Activated CD4-positive, alpha-beta memory T cell treated with anti-CD3 and anti-CD28 coated beads, Interleukin-2, amount 10 ng/mL, durations not matched to agents 7 days and 5 days (primary cell): ENCODE measurements at regions not wholly inside any gene's neighbourhood (a gene's known extent, or its start where the extent isn't known, plus 50 kb on each side); places are given as distances from the start of the nearest gene placed in this dataset.
"Not testable (repeated sequence)": the region's sequence is repeated elsewhere in the genome, so short reads cannot be mapped to it uniquely, and the experiment has no call there.

ENCODE experiments used
- CTCF ChIA-PET: fragments of 350-600 bp; sonication (Branson Sonifier 250); formaldehyde crosslinking; loops from one replicate; lab custom pipeline; 2021; ENCODE audit warnings: antibody characterized with exemption, inconsistent platforms; lab: Charles Lee
- POLR2A ChIA-PET: fragments of 350-600 bp; sonication (Branson Sonifier 250); formaldehyde crosslinking; loops from one replicate; lab custom pipeline; 2021; ENCODE audit warnings: antibody characterized with exemption; lab: Charles Lee
- DNase-seq: peaks from one replicate; pipeline ENCODE4 v3.0.0-alpha.2; 2020
- H3K27ac Mint-ChIP-seq: one replicate; pipeline ENCODE4 v1.8.0; 2021; ENCODE audit warnings: mild to moderate bottlenecking, mixed read lengths
- H3K27me3 Mint-ChIP-seq: one replicate; pipeline ENCODE4 v1.8.0; 2021; ENCODE audit warnings: mixed read lengths
- H3K36me3 Mint-ChIP-seq: one replicate; pipeline ENCODE4 v1.8.0; 2021; ENCODE audit warnings: low read depth, mixed read lengths
- H3K4me1 Mint-ChIP-seq: one replicate; pipeline ENCODE4 v1.8.0; 2021; ENCODE audit warnings: mixed read lengths
- H3K4me3 Mint-ChIP-seq: one replicate; pipeline ENCODE4 v1.8.0; 2021; ENCODE audit warnings: mild to moderate bottlenecking, mixed read lengths
- H3K9me3 Mint-ChIP-seq: one replicate; pipeline ENCODE4 v1.8.0; 2021; ENCODE audit warnings: mixed read lengths

- Mint-ChIP-seq H3K27ac (no peak overlapping the region), H3K36me3 (no peaks in the 10 kb centered on the region), H3K27me3 (peaks cover 7% of the 10 kb centered on the region), H3K4me1 (no peaks in the 10 kb centered on the region), H3K9me3 (peaks cover 3% of the 10 kb centered on the region), H3K4me3 (no peak overlapping the region)
- CTCF ChIA-PET, result no interaction called here
- POLR2A ChIA-PET, result no interaction called here
- DNase-seq, result no peak
Measured at GRCh38 chr1:229710746-229711145, 84.7 kb downstream of the URB2 start.

- Mint-ChIP-seq H3K27me3 (peaks cover 7% of the 10 kb centered on the region), H3K9me3 (no peaks in the 10 kb centered on the region), H3K4me1 (no peaks in the 10 kb centered on the region), H3K4me3 (no peak overlapping the region), H3K27ac (no peak overlapping the region), H3K36me3 (no peaks in the 10 kb centered on the region)
- no peak for DNase-seq
- ChIA-PET CTCF (interaction anchor here (1.1 to 2.2 kb wide), 4 partner anchors 10 to 53 kb away, joined by 3 to 6 read pairs (median 4); no protein-coding TSS in a partner anchor), POLR2A (no interaction called here)
Measured at GRCh38 chr1:229714306-229714705, 88.3 kb downstream of the URB2 start.

- ChIA-PET POLR2A (no interaction called here), CTCF (interaction anchor here (1.1 to 2.2 kb wide), 4 partner anchors 10 to 54 kb away, joined by 3 to 6 read pairs (median 4); no protein-coding TSS in a partner anchor)
- Mint-ChIP-seq H3K4me1 (no peaks in the 10 kb centered on the region), H3K9me3 (no peaks in the 10 kb centered on the region), H3K36me3 (no peaks in the 10 kb centered on the region), H3K4me3 (no peak overlapping the region), H3K27ac (no peak overlapping the region), H3K27me3 (peaks cover 8% of the 10 kb centered on the region)
- peak; percentile 57 for DNase-seq
Measured at GRCh38 chr1:229714964-229715603, 89.0 kb downstream of the URB2 start.

GRCh38 chr1:229716069-229716468 is 90.0 kb downstream of the URB2 start:
- Mint-ChIP-seq H3K4me3 (no peak overlapping the region), H3K9me3 (no peaks in the 10 kb centered on the region), H3K4me1 (no peaks in the 10 kb centered on the region), H3K27ac (no peak overlapping the region), H3K27me3 (peaks cover 7% of the 10 kb centered on the region), H3K36me3 (no peaks in the 10 kb centered on the region)
- ChIA-PET POLR2A (no interaction called here), CTCF (interaction anchor here (0.9 to 2.2 kb wide), 5 partner anchors 14 to 596 kb away, joined by 3 to 6 read pairs (median 4); no protein-coding TSS in a partner anchor)
- no peak for DNase-seq

GRCh38 chr1:229716704-229717103 is 90.7 kb downstream of the URB2 start:
- ChIA-PET POLR2A (no interaction called here), CTCF (interaction anchor here (0.9 to 2.2 kb wide), 4 partner anchors 15 to 596 kb away, joined by 3 to 6 read pairs (median 4); no protein-coding TSS in a partner anchor)
- H3K9me3 Mint-ChIP-seq, result no peaks in the 10 kb centered on the region
- no peak for DNase-seq
- H3K4me3 Mint-ChIP-seq, result no peak overlapping the region
- H3K27me3 Mint-ChIP-seq, result peaks cover 10% of the 10 kb centered on the region
- H3K27ac Mint-ChIP-seq, result no peak overlapping the region
- H3K4me1 Mint-ChIP-seq, result no peaks in the 10 kb centered on the region
- H3K36me3 Mint-ChIP-seq, result no peaks in the 10 kb centered on the region

- no peaks in the 10 kb centered on the region for H3K4me1 Mint-ChIP-seq
- peaks cover 17% of the 10 kb centered on the region for H3K27me3 Mint-ChIP-seq
- no peak overlapping the region for H3K4me3 Mint-ChIP-seq
- ChIA-PET CTCF (interaction anchor here (1.2 to 1.4 kb wide), 2 partner anchors 391 to 590 kb away, joined by 3 to 4 read pairs; no protein-coding TSS in a partner anchor), POLR2A (no interaction called here)
- H3K27ac Mint-ChIP-seq, result no peak overlapping the region
- H3K36me3 Mint-ChIP-seq, result no peaks in the 10 kb centered on the region
- H3K9me3 Mint-ChIP-seq, result no peaks in the 10 kb centered on the region
- DNase-seq, result no peak
Measured at GRCh38 chr1:229717786-229718576, 91.9 kb downstream of the URB2 start.

GRCh38 chr1:229726061-229726460 is 100.0 kb downstream of the URB2 start:
- CTCF ChIA-PET, result no interaction called here
- H3K9me3 Mint-ChIP-seq, result no peaks in the 10 kb centered on the region

GRCh38 chr1:229729916-229730315 is 103.9 kb downstream of the URB2 start:
- H3K9me3 Mint-ChIP-seq, result no peaks in the 10 kb centered on the region
- CTCF ChIA-PET, result no interaction called here
- H3K27ac Mint-ChIP-seq, result no peak overlapping the region
- H3K36me3 Mint-ChIP-seq, result no peaks in the 10 kb centered on the region
- no peaks in the 10 kb centered on the region for H3K4me1 Mint-ChIP-seq
- peaks cover 22% of the 10 kb centered on the region for H3K27me3 Mint-ChIP-seq
- H3K4me3 Mint-ChIP-seq, result no peak overlapping the region
- POLR2A ChIA-PET, result no interaction called here
- DNase-seq, result no peak

More at GRCh38 chr1:229726061-229726460, 100.0 kb downstream of the URB2 start:
- Mint-ChIP-seq H3K27ac (no peak overlapping the region), H3K36me3 (no peaks in the 10 kb centered on the region), H3K27me3 (peaks cover 18% of the 10 kb centered on the region), H3K4me1 (no peaks in the 10 kb centered on the region), H3K4me3 (no peak overlapping the region)
- POLR2A ChIA-PET, result no interaction called here
- no peak for DNase-seq

- ChIA-PET CTCF (no interaction called here), POLR2A (no interaction called here)
- no peaks in the 10 kb centered on the region for H3K36me3 Mint-ChIP-seq
- no peak for DNase-seq
- no peak overlapping the region for H3K4me3 Mint-ChIP-seq
- H3K27ac Mint-ChIP-seq, result no peak overlapping the region
- peaks cover 22% of the 10 kb centered on the region for H3K27me3 Mint-ChIP-seq
- no peaks in the 10 kb centered on the region for H3K4me1 Mint-ChIP-seq
- no peaks in the 10 kb centered on the region for H3K9me3 Mint-ChIP-seq
Measured at GRCh38 chr1:229730573-229730972, 104.5 kb downstream of the URB2 start.

- H3K27ac Mint-ChIP-seq, result no peak overlapping the region
- H3K27me3 Mint-ChIP-seq, result peaks cover 22% of the 10 kb centered on the region
- ChIA-PET CTCF (no interaction called here), POLR2A (no interaction called here)
- H3K9me3 Mint-ChIP-seq, result peaks cover 7% of the 10 kb centered on the region
- H3K4me1 Mint-ChIP-seq, result no peaks in the 10 kb centered on the region
- no peak for DNase-seq
- no peak overlapping the region for H3K4me3 Mint-ChIP-seq
- no peaks in the 10 kb centered on the region for H3K36me3 Mint-ChIP-seq
Measured at GRCh38 chr1:229732061-229732460, 106.0 kb downstream of the URB2 start.

- H3K4me3 Mint-ChIP-seq, result no peak overlapping the region
- H3K4me1 Mint-ChIP-seq, result no peaks in the 10 kb centered on the region
- no peak overlapping the region for H3K27ac Mint-ChIP-seq
- ChIA-PET POLR2A (interaction anchor here (0.6 kb wide), 1 partner anchor 24 kb away, joined by 3 read pairs; no protein-coding TSS in a partner anchor), CTCF (interaction anchor here (1.7 kb wide), 1 partner anchor 22 kb away, joined by 4 read pairs; no protein-coding TSS in a partner anchor)
- H3K27me3 Mint-ChIP-seq, result peaks cover 22% of the 10 kb centered on the region
- DNase-seq, result no peak
- H3K36me3 Mint-ChIP-seq, result no peaks in the 10 kb centered on the region
- peaks cover 7% of the 10 kb centered on the region for H3K9me3 Mint-ChIP-seq
Measured at GRCh38 chr1:229736376-229736775, 110.3 kb downstream of the URB2 start.

GRCh38 chr1:229742614-229743013 is 116.6 kb downstream of the URB2 start:
- DNase-seq, H3K36me3 Mint-ChIP-seq, H3K27ac Mint-ChIP-seq, H3K4me1 Mint-ChIP-seq, H3K9me3 Mint-ChIP-seq, H3K4me3 Mint-ChIP-seq, CTCF ChIA-PET, POLR2A ChIA-PET: not testable (repeated sequence)
- peaks cover 43% of the 10 kb centered on the region for H3K27me3 Mint-ChIP-seq

- CTCF ChIA-PET, result interaction anchor here (0.7 kb wide), 1 partner anchor 27 kb away, joined by 4 read pairs; no protein-coding TSS in a partner anchor
- peaks cover 3% of the 10 kb centered on the region for H3K9me3 Mint-ChIP-seq
Measured at GRCh38 chr1:229749992-229750391, 123.9 kb downstream of the URB2 start.

More at GRCh38 chr1:229749992-229750391, 123.9 kb downstream of the URB2 start:
- no peak overlapping the region for H3K27ac Mint-ChIP-seq
- POLR2A ChIA-PET, result no interaction called here
- H3K4me3 Mint-ChIP-seq, result no peak overlapping the region
- no peaks in the 10 kb centered on the region for H3K36me3 Mint-ChIP-seq
- no peak for DNase-seq
- peaks cover 9% of the 10 kb centered on the region for H3K4me1 Mint-ChIP-seq
- H3K27me3 Mint-ChIP-seq, result peaks cover 21% of the 10 kb centered on the region
